ENCODE measurements at regions not wholly inside any gene's neighbourhood (a gene's known extent, or its start where the extent isn't known, plus 50 kb on each side); places are given as distances from the start of the nearest gene placed in this dataset.

DNA sequence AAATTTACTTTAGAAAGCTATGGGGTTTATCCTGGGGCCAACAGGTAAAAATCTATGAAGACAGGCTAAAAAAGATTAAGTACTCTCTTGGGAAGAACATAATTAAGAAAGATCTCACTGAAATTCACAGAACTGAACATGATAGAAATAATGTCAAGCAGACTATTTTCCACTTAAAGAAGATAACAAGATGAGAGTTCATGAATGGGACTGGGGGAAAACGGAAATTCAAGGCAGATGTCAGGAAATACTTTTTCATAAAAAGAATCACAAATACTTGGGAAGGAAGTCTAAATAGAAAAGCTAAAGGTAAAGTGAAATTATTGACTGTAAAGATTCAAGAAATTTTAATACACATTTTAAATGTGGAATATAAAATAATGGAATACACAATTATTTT lies 737.6 kb downstream of the EPHA3 start:
- no TSS peak for BruUV-seq (replicated peaks)
- in situ Hi-C loops (cut with MboI): no loop called here

More for the DNA sequence above, 737.6 kb downstream of the EPHA3 start:
- DNase-seq (ENCODE audit: extremely low read depth in 1 of 4, low spot score in 3 of 4) (no peak), FAIRE-seq (no peak), ATAC-seq (no peak)
- no peak overlapping the region for H3K27ac ChIP-seq (ENCODE audit: extremely low read depth, low read depth, low read length)
- no peaks in the 10 kb centered on the region for H3K4me1 ChIP-seq (replicated peaks in 1 of 2; ENCODE audit: control insufficient read depth in 2 of 2, insufficient read depth in 2 of 2, low read length in 2 of 2)
- H3K9me3 ChIP-seq (replicated peaks; ENCODE audit: control insufficient read depth, insufficient read depth, low read depth, low read length): no peaks in the 10 kb centered on the region
- no peak overlapping the region for H2AFZ ChIP-seq (ENCODE audit: low read depth, low read length)
- CTCF ChIA-PET (ENCODE audit: low intra/inter-chr PET ratio): no interaction called here
- no peaks in the 10 kb centered on the region for H4K20me1 ChIP-seq (replicated peaks; ENCODE audit: control insufficient read depth, insufficient read depth, low read length)
- H3K4me3 ChIP-seq: no peak overlapping the region
- no peaks in the 10 kb centered on the region for H3K27me3 ChIP-seq (ENCODE audit: control insufficient read depth in 2 of 2, insufficient read depth in 2 of 2, low read length in 2 of 2)
- no peaks in the 10 kb centered on the region for H3K9me1 ChIP-seq (ENCODE audit: control insufficient read depth, insufficient read depth, low read length)
- H3K4me2 ChIP-seq (ENCODE audit: insufficient read depth, low read length): no peak overlapping the region
- no peaks in the 10 kb centered on the region for H3K79me2 ChIP-seq (ENCODE audit: control insufficient read depth, insufficient read depth, low read length)
- 0% methylated on average over 1 of the region's 1 CpG for WGBS (ENCODE audit: insufficient coverage, low coverage, missing lambda C conversion rate)
- H3K9ac ChIP-seq (ENCODE audit: insufficient read depth in 1 of 2, low read depth in 2 of 2, low read length in 2 of 2): no peak overlapping the region
- POLR2A ChIA-PET: no interaction called here
- H3K36me3 ChIP-seq (ENCODE audit: control insufficient read depth, insufficient read depth, low read length): no peaks in the 10 kb centered on the region
- intact Hi-C loops (cut with micrococcal nuclease): no loop called here
- TF ChIP-seq DNMT1 (IDR thresholded peaks at IDR 0.05) (no peak), TGIF2 (CRISPR knock-in tag; IDR thresholded peaks at IDR 0.05) (no peak), TEAD1 (CRISPR knock-in tag; IDR thresholded peaks at IDR 0.05) (no peak), FUS (optimal IDR thresholded peaks at IDR 0.05; ENCODE audit: low read depth, low read length) (no peak), KHSRP (IDR thresholded peaks at IDR 0.05) (no peak), RAD51 (IDR thresholded peaks at IDR 0.05; ENCODE audit: borderline replicate concordance, low read depth) (no peak), CTBP1 (IDR thresholded peaks at IDR 0.05; ENCODE audit: borderline replicate concordance) (no peak), ASH1L (IDR thresholded peaks at IDR 0.05; ENCODE audit: borderline replicate concordance, low read depth, partially characterized antibody) (no peak), PKNOX1 (IDR thresholded peaks at IDR 0.05) (no peak)
- TF ChIP-seq, protein P1, sequence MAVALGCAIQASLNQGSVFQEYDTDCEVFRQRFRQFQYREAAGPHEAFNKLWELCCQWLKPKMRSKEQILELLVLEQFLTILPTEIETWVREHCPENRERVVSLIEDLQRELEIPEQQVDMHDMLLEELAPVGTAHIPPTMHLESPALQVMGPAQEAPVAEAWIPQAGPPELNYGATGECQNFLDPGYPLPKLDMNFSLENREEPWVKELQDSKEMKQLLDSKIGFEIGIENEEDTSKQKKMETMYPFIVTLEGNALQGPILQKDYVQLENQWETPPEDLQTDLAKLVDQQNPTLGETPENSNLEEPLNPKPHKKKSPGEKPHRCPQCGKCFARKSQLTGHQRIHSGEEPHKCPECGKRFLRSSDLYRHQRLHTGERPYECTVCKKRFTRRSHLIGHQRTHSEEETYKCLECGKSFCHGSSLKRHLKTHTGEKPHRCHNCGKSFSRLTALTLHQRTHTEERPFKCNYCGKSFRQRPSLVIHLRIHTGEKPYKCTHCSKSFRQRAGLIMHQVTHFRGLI (CRISPR knock-in tag; IDR thresholded peaks at IDR 0.05): no peak
- TF ChIP-seq, protein P2, sequence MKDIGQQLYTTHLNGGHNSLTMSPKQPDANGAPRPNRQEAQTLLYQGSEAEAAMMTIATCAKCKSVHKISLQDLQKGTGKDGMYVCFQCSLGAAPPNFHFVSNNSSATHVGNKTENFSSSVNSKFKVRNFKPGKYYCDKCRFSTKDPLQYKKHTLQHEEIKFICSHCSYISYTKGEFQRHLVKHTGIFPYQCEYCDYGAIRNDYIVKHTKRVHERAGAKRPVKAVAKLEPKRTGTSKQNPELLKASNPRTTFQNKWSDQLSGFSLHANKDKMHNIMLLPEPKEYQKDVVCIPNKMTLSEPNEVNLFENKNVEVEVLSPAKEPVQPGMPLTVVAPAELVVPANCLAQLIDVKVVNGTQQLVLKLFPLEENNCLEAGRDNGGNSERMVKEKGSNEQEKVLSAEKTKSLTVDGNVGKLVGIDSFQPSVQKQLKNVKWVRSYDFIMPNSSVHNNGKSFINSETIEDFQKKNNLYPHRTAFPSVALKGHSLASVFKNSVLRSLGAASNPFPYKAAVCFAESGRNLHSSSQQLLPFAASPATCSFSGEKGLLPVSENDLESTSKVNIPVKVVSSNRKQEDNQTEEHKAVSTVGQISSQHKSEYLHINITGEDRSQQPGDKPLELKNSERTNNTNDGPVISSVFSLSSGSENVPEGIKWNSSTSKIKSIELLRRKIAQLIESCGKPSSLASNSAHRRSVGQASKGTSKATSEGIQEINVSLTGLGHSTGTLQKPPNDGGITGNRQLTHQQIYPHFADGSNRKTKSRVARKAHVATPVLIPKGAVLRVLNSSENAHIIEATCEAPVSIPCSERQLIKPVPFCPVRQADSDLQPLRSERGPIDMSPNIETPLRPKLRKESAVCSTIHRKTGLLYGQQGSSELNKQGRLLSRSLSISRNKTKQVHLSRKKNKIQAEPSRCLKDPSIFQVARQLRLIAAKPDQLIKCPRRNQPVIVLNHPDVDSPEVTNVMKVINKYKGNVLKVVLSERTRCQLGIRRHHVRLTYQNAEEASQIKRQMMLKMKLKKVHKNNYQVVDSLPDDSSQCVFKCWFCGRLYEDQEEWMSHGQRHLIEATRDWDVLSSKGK (CRISPR knock-in tag; IDR thresholded peaks at IDR 0.05): no peak
